ENCODE measurements at regions not wholly inside any gene's neighbourhood (a gene's known extent, or its start where the extent isn't known, plus 50 kb on each side); places are given as distances from the start of the nearest gene placed in this dataset.

DNA sequence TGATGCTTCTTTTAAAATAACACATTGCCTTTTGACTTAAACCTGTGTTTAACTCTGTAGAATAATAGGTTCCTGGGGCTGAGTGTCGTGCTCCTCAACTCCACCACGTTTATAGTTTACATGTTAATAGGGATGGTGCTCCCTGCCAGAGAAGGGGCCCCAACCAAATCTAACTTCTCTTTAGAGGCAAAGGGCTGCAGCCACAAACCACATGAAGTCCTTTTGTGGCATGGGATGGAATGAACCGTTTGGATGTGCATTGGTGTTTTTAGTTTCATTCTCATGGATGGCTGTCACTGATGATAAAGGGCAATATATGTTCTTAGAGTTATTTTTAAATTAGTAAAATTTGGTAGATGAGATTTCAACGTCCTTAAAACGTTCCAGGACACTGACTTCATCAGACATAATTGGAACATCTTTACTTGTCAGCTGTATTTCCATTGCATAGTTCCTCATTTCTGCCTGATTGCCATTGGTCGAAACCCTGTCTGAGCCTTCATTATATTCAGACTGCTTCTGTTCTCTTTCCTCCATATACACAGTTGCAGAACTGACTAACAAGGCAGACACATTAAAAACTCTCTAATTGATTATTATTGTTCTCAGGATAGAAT, 60.4 kb upstream of the HPF1 start:
- no peak for DNase-seq (ENCODE audit: low read depth)
- TF ChIP-seq CTCF (IDR thresholded peaks at IDR 0.05; ENCODE audit: low read length, missing control alignments), result no peak

DNA sequence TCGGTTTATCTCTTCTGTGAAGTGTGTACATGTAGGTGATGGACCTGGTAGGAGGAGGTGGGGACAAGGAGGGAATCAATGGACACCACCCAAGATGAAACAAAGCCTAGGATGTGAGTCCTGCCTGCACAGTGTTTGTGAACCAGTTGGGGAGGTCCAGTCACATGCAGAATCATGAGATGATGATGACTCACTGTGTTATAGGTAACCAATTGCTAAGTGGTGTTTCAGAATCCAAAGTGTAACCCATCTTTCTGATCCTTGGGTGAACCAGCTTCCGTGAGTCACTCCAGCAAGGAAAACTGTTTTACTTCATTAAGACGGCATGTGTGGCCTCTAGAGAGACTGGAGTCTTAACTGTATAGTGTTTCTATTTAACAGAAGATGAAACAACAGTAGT, 57.9 kb upstream of the HPF1 start:
- DNase-seq (ENCODE audit: low read depth), result no peak

More for the DNA sequence above, 60.4 kb upstream of the HPF1 start:
- no peak overlapping the region for H3K4me3 ChIP-seq (replicated peaks; ENCODE audit: low read depth, low read length)

GRCh38 chr4:169811476-169811875, 53.7 kb upstream of the HPF1 start:
- DNase-seq (ENCODE audit: low read depth), result peak; percentile 29
- TF ChIP-seq CTCF (IDR thresholded peaks at IDR 0.05; ENCODE audit: low read length, missing control alignments), result no peak
- H3K4me3 ChIP-seq (replicated peaks; ENCODE audit: low read depth, low read length), result no peak overlapping the region

More for the DNA sequence above, 57.9 kb upstream of the HPF1 start:
- H3K4me3 ChIP-seq (replicated peaks; ENCODE audit: low read depth, low read length), result no peak overlapping the region
- TF ChIP-seq CTCF (IDR thresholded peaks at IDR 0.05; ENCODE audit: low read length, missing control alignments), result no peak

- TF ChIP-seq CTCF (IDR thresholded peaks at IDR 0.05; ENCODE audit: low read length, missing control alignments), result peak; percentile 90
- DNase-seq (ENCODE audit: low read depth), result peak; percentile 90
- no peak overlapping the region for H3K4me3 ChIP-seq (replicated peaks; ENCODE audit: low read depth, low read length)
Observed at GRCh38 chr4:169810325-169811323, 52.9 kb upstream of the HPF1 start.

GRCh38 chr4:169807934-169808509, 50.3 kb upstream of the HPF1 start:
- TF ChIP-seq CTCF (IDR thresholded peaks at IDR 0.05; ENCODE audit: low read length, missing control alignments), result no peak
- DNase-seq (ENCODE audit: low read depth), result no peak
- no peak overlapping the region for H3K4me3 ChIP-seq (replicated peaks; ENCODE audit: low read depth, low read length)

All from fibroblast of pulmonary artery (primary cell).